NB4 (cell line): ENCODE measurements at regions not wholly inside any gene's neighbourhood (a gene's known extent, or its start where the extent isn't known, plus 50 kb on each side); places are given as distances from the start of the nearest gene placed in this dataset.

Experiments used
- POLR2A ChIP-seq: IDR thresholded peaks from 2 replicates; pipeline ENCODE4 v1.6.1; 2011; ENCODE audit warnings: mild to moderate bottlenecking; ENCODE audit not compliant: insufficient read length; ENCODE audit errors: extremely low read depth
- TF ChIP-seq, protein P1 (sequence below): IDR thresholded peaks from one replicate; pipeline ENCODE4 v1.5.1; 2012; ENCODE audit warnings: low read depth, low read length
- TF ChIP-seq, protein P2 (sequence below): IDR thresholded peaks from 2 replicates; pipeline ENCODE4 v1.6.1; 2011; ENCODE audit warnings: low read depth, low read length

DNA sequence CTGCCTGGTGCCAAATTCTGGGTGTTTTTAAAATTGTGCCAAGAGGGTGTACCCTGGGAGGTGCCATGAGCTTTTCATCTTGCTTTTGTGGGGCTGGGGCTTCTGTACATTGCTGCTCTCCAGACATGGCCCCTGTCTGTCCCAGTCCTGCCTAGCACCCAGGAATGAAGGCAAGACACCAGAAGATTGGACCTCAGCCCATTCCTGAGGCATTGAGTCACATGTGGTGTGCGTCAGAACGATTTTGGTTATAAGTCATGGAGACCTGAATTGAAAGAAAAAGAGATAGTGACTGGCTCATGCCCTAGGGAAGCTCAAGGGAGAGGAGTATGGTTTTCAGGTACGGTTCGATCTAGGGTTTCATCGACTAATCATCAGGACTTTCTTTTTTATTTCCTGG is 493.2 kb downstream of the TYW1 start:
- TF ChIP-seq, protein P1, sequence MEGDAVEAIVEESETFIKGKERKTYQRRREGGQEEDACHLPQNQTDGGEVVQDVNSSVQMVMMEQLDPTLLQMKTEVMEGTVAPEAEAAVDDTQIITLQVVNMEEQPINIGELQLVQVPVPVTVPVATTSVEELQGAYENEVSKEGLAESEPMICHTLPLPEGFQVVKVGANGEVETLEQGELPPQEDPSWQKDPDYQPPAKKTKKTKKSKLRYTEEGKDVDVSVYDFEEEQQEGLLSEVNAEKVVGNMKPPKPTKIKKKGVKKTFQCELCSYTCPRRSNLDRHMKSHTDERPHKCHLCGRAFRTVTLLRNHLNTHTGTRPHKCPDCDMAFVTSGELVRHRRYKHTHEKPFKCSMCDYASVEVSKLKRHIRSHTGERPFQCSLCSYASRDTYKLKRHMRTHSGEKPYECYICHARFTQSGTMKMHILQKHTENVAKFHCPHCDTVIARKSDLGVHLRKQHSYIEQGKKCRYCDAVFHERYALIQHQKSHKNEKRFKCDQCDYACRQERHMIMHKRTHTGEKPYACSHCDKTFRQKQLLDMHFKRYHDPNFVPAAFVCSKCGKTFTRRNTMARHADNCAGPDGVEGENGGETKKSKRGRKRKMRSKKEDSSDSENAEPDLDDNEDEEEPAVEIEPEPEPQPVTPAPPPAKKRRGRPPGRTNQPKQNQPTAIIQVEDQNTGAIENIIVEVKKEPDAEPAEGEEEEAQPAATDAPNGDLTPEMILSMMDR = no peak
- no peak for TF ChIP-seq POLR2A
- TF ChIP-seq, protein P2, sequence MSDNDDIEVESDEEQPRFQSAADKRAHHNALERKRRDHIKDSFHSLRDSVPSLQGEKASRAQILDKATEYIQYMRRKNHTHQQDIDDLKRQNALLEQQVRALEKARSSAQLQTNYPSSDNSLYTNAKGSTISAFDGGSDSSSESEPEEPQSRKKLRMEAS = no peak
